Karpas-422 (cell line): ENCODE measurements at regions not wholly inside any gene's neighbourhood (a gene's known extent, or its start where the extent isn't known, plus 50 kb on each side); places are given as distances from the start of the nearest gene placed in this dataset.

Source experiments
- DNase-seq: peaks from one replicate; pipeline ENCODE4 v3.0.0-alpha.2; 2015
- H2AFZ ChIP-seq: fragments of 200-600 bp; sonication (generic); 2 replicates; pipeline ENCODE4 v1.6.1; 2014; ENCODE audit warnings: antibody characterized with exemption, low read length, mixed read lengths
- H3K27ac ChIP-seq: fragments of 200-600 bp; sonication (generic); 2 replicates; pipeline ENCODE4 v1.5.1; 2014; ENCODE audit warnings: mild to moderate bottlenecking, low read length, moderate library complexity
- H3K27me3 ChIP-seq: fragments of 200-600 bp; sonication (generic); 2 replicates; pipeline ENCODE4 v1.6.1; 2014; ENCODE audit warnings: low read length, mixed read lengths
- H3K36me3 ChIP-seq: fragments of 200-600 bp; sonication (generic); 2 replicates; pipeline ENCODE4 v1.6.1; 2014; ENCODE audit warnings: low read length, mixed read lengths; ENCODE audit not compliant: insufficient read depth
- H3K4me1 ChIP-seq: fragments of 200-600 bp; sonication (generic); 2 replicates; pipeline ENCODE4 v1.6.1; 2014; ENCODE audit warnings: mild to moderate bottlenecking, low read length, mixed read lengths
- H3K4me2 ChIP-seq: fragments of 200-600 bp; sonication (generic); 2 replicates; pipeline ENCODE4 v1.6.1; 2014; ENCODE audit warnings: low read length, low read depth, mild to moderate bottlenecking; ENCODE audit not compliant: poor library complexity, severe bottlenecking
- H3K4me3 ChIP-seq: fragments of 200-600 bp; sonication (generic); 2 replicates; pipeline ENCODE4 v1.5.1; 2014; ENCODE audit warnings: mild to moderate bottlenecking, antibody characterized with exemption, low read length, mixed read lengths
- H3K79me2 ChIP-seq: fragments of 200-600 bp; sonication (generic); 2 replicates; pipeline ENCODE4 v1.6.1; 2014; ENCODE audit warnings: mild to moderate bottlenecking, low read length, mixed read lengths
- H3K9ac ChIP-seq: fragments of 200-600 bp; sonication (generic); 2 replicates; pipeline ENCODE4 v1.6.0; 2014; ENCODE audit warnings: low read length
- H3K9me2 ChIP-seq: fragments of 200-600 bp; sonication (generic), shearing (Covaris generic); replicated peaks from 2 replicates; pipeline ENCODE4 v1.6.0; 2014; ENCODE audit warnings: mild to moderate bottlenecking, low read length, moderate library complexity; ENCODE audit not compliant: insufficient read depth
- H3K9me3 ChIP-seq: fragments of 300-700, 200-600 bp; sonication (generic); 2 replicates; pipeline ENCODE4 v1.6.1; 2014; ENCODE audit warnings: low read length, mixed read lengths
- H4K20me1 ChIP-seq: fragments of 200-600 bp; sonication (generic); 2 replicates; pipeline ENCODE4 v1.6.1; 2014; ENCODE audit warnings: mild to moderate bottlenecking, antibody characterized with exemption, low read length, low read depth; ENCODE audit not compliant: insufficient read depth

GRCh38 chr5:174387448-174387847 is 336.9 kb upstream of the MSX2 start:
- no peak for DNase-seq
- H4K20me1 ChIP-seq: no peaks in the 10 kb centered on the region
- no peak overlapping the region for H2AFZ ChIP-seq

GRCh38 chr5:174392892-174393291 is 331.5 kb upstream of the MSX2 start:
- no peaks in the 10 kb centered on the region for H3K79me2 ChIP-seq
- DNase-seq: no peak
- no peaks in the 10 kb centered on the region for H3K27me3 ChIP-seq
- H3K4me2 ChIP-seq: no peak overlapping the region
- H3K36me3 ChIP-seq: no peaks in the 10 kb centered on the region
- no peak overlapping the region for H3K4me3 ChIP-seq
- no peak overlapping the region for H3K9ac ChIP-seq
- H3K27ac ChIP-seq: no peak overlapping the region
- no peaks in the 10 kb centered on the region for H3K4me1 ChIP-seq
- H2AFZ ChIP-seq: no peak overlapping the region
- no peaks in the 10 kb centered on the region for H4K20me1 ChIP-seq
- H3K9me2 ChIP-seq: no peaks in the 10 kb centered on the region
- no peaks in the 10 kb centered on the region for H3K9me3 ChIP-seq

More at GRCh38 chr5:174387448-174387847, 336.9 kb upstream of the MSX2 start:
- Histone ChIP-seq H3K4me2 (no peak overlapping the region), H3K27me3 (no peaks in the 10 kb centered on the region), H3K79me2 (no peaks in the 10 kb centered on the region), H3K4me1 (no peaks in the 10 kb centered on the region), H3K9me2 (no peaks in the 10 kb centered on the region), H3K4me3 (no peak overlapping the region), H3K36me3 (no peaks in the 10 kb centered on the region), H3K27ac (no peak overlapping the region), H3K9ac (no peak overlapping the region), H3K9me3 (no peaks in the 10 kb centered on the region)

- no peaks in the 10 kb centered on the region for H4K20me1 ChIP-seq
- H3K9me3 ChIP-seq: no peaks in the 10 kb centered on the region
- no peak for DNase-seq
- no peak overlapping the region for H3K4me2 ChIP-seq
- H3K9me2 ChIP-seq: no peaks in the 10 kb centered on the region
- no peak overlapping the region for H3K4me3 ChIP-seq
- no peaks in the 10 kb centered on the region for H3K79me2 ChIP-seq
- H3K36me3 ChIP-seq: no peaks in the 10 kb centered on the region
- H2AFZ ChIP-seq: no peak overlapping the region
- no peak overlapping the region for H3K27ac ChIP-seq
- H3K9ac ChIP-seq: no peak overlapping the region
- no peaks in the 10 kb centered on the region for H3K4me1 ChIP-seq
- no peaks in the 10 kb centered on the region for H3K27me3 ChIP-seq
Observed at GRCh38 chr5:174396541-174396940, 327.8 kb upstream of the MSX2 start.

GRCh38 chr5:174397206-174397605 is 327.2 kb upstream of the MSX2 start:
- Histone ChIP-seq H3K9me3 (no peaks in the 10 kb centered on the region), H3K79me2 (no peaks in the 10 kb centered on the region)

GRCh38 chr5:174398171-174398570 is 326.2 kb upstream of the MSX2 start:
- H3K4me2 ChIP-seq: no peak overlapping the region
- no peak overlapping the region for H2AFZ ChIP-seq
- no peaks in the 10 kb centered on the region for H3K36me3 ChIP-seq
- no peaks in the 10 kb centered on the region for H3K4me1 ChIP-seq
- H4K20me1 ChIP-seq: 0 out of 2 replicates have a peak, but pooled peaks cover 3% of the 10 kb centered on the region
- DNase-seq: no peak
- no peak overlapping the region for H3K9ac ChIP-seq
- no peaks in the 10 kb centered on the region for H3K79me2 ChIP-seq
- H3K9me2 ChIP-seq: no peaks in the 10 kb centered on the region
- no peaks in the 10 kb centered on the region for H3K9me3 ChIP-seq
- no peak overlapping the region for H3K27ac ChIP-seq
- no peaks in the 10 kb centered on the region for H3K27me3 ChIP-seq
- H3K4me3 ChIP-seq: no peak overlapping the region

More at GRCh38 chr5:174397206-174397605, 327.2 kb upstream of the MSX2 start:
- no peaks in the 10 kb centered on the region for H3K9me2 ChIP-seq
- H3K9ac ChIP-seq: no peak overlapping the region
- H3K4me2 ChIP-seq: no peak overlapping the region
- H3K27ac ChIP-seq: no peak overlapping the region
- DNase-seq: no peak
- H3K27me3 ChIP-seq: no peaks in the 10 kb centered on the region
- 0 out of 2 replicates have a peak, but pooled peaks cover 2% of the 10 kb centered on the region for H4K20me1 ChIP-seq
- H2AFZ ChIP-seq: no peak overlapping the region
- no peaks in the 10 kb centered on the region for H3K36me3 ChIP-seq
- H3K4me1 ChIP-seq: no peaks in the 10 kb centered on the region
- no peak overlapping the region for H3K4me3 ChIP-seq

- no peaks in the 10 kb centered on the region for H3K79me2 ChIP-seq
- no peak overlapping the region for H3K4me2 ChIP-seq
- H2AFZ ChIP-seq: no peak overlapping the region
- H3K4me3 ChIP-seq: no peak overlapping the region
- no peaks in the 10 kb centered on the region for H3K27me3 ChIP-seq
- no peak for DNase-seq
- no peaks in the 10 kb centered on the region for H3K4me1 ChIP-seq
- H3K36me3 ChIP-seq: no peaks in the 10 kb centered on the region
- no peak overlapping the region for H3K9ac ChIP-seq
- H3K9me2 ChIP-seq: no peaks in the 10 kb centered on the region
- no peak overlapping the region for H3K27ac ChIP-seq
- no peaks in the 10 kb centered on the region for H3K9me3 ChIP-seq
- H4K20me1 ChIP-seq: 0 out of 2 replicates have a peak, but pooled peaks cover 3% of the 10 kb centered on the region
Observed at GRCh38 chr5:174399411-174399810, 325.0 kb upstream of the MSX2 start.

- Histone ChIP-seq H4K20me1 (0 out of 2 replicates have a peak, but pooled peaks cover 3% of the 10 kb centered on the region), H3K4me3 (no peak overlapping the region), H3K36me3 (no peaks in the 10 kb centered on the region), H3K27me3 (no peaks in the 10 kb centered on the region), H3K9ac (no peak overlapping the region), H3K9me2 (no peaks in the 10 kb centered on the region), H3K27ac (no peak overlapping the region), H3K4me1 (no peaks in the 10 kb centered on the region), H3K9me3 (no peaks in the 10 kb centered on the region), H2AFZ (no peak overlapping the region), H3K79me2 (no peaks in the 10 kb centered on the region), H3K4me2 (no peak overlapping the region)
- DNase-seq: no peak
Observed at GRCh38 chr5:174400461-174400860, 323.9 kb upstream of the MSX2 start.

- Histone ChIP-seq H3K27me3 (no peaks in the 10 kb centered on the region), H3K4me2 (no peak overlapping the region), H3K4me3 (no peak overlapping the region), H3K36me3 (no peaks in the 10 kb centered on the region), H3K9me3 (no peaks in the 10 kb centered on the region), H3K4me1 (no peaks in the 10 kb centered on the region), H3K9me2 (no peaks in the 10 kb centered on the region), H3K27ac (no peak overlapping the region), H2AFZ (no peak overlapping the region), H4K20me1 (0 out of 2 replicates have a peak, but pooled peaks cover 3% of the 10 kb centered on the region), H3K9ac (no peak overlapping the region), H3K79me2 (no peaks in the 10 kb centered on the region)
- no peak for DNase-seq
Observed at GRCh38 chr5:174401793-174402192, 322.6 kb upstream of the MSX2 start.
